ENCODE measurements at regions not wholly inside any gene's neighbourhood (a gene's known extent, or its start where the extent isn't known, plus 50 kb on each side); places are given as distances from the start of the nearest gene placed in this dataset.
"Not testable (repeated sequence)": the region's sequence is repeated elsewhere in the genome, so short reads cannot be mapped to it uniquely, and the experiment has no call there.

GRCh38 chr4:22573198-22573597, 57.3 kb upstream of the ADGRA3 start:
- no peak for DNase-seq (ENCODE audit: low spot score)

GRCh38 chr4:22573641-22574040, 57.8 kb upstream of the ADGRA3 start:
- DNase-seq (ENCODE audit: low spot score) = no peak

GRCh38 chr4:22574424-22574823, 58.6 kb upstream of the ADGRA3 start:
- DNase-seq (ENCODE audit: low spot score) = no peak

GRCh38 chr4:22574880-22575279, 59.0 kb upstream of the ADGRA3 start:
- DNase-seq (ENCODE audit: low spot score) = no peak

- DNase-seq (ENCODE audit: low spot score) = no peak
Observed at GRCh38 chr4:22587253-22587652, 71.4 kb upstream of the ADGRA3 start.

GRCh38 chr4:22593933-22594332, 78.1 kb upstream of the ADGRA3 start:
- no peak for DNase-seq (ENCODE audit: low spot score)

- DNase-seq (ENCODE audit: low spot score) = no peak
Observed at GRCh38 chr4:22595684-22596083, 79.8 kb upstream of the ADGRA3 start.

- DNase-seq (ENCODE audit: low spot score) = no peak
Observed at GRCh38 chr4:22596409-22596808, 80.5 kb upstream of the ADGRA3 start.

GRCh38 chr4:22597471-22597870, 81.6 kb upstream of the ADGRA3 start:
- no peak for DNase-seq (ENCODE audit: low spot score)

GRCh38 chr4:22598113-22599047, 82.5 kb upstream of the ADGRA3 start:
- DNase-seq (ENCODE audit: low spot score) = not testable (repeated sequence)

- DNase-seq (ENCODE audit: low spot score) = not testable (repeated sequence)
Observed at GRCh38 chr4:22599228-22599928, 83.5 kb upstream of the ADGRA3 start.

GRCh38 chr4:22599929-22600432, 84.1 kb upstream of the ADGRA3 start:
- DNase-seq (ENCODE audit: low spot score) = not testable (repeated sequence)

- not testable (repeated sequence) for DNase-seq (ENCODE audit: low spot score)
Observed at GRCh38 chr4:22601638-22602037, 85.8 kb upstream of the ADGRA3 start.

- peak; percentile 39 for DNase-seq (ENCODE audit: low spot score)
Observed at GRCh38 chr4:22607382-22607781, 85.4 kb upstream of the GBA3 start.

GRCh38 chr4:22609951-22610525, 82.7 kb upstream of the GBA3 start:
- not testable (repeated sequence) for DNase-seq (ENCODE audit: low spot score)

GRCh38 chr4:22614114-22614513, 78.6 kb upstream of the GBA3 start:
- DNase-seq (ENCODE audit: low spot score) = no peak

- no peak for DNase-seq (ENCODE audit: low spot score)
Observed at GRCh38 chr4:22616516-22616915, 76.2 kb upstream of the GBA3 start.

GRCh38 chr4:22620144-22620543, 72.6 kb upstream of the GBA3 start:
- not testable (repeated sequence) for DNase-seq (ENCODE audit: low spot score)

GRCh38 chr4:22621970-22622369, 70.8 kb upstream of the GBA3 start:
- DNase-seq (ENCODE audit: low spot score) = not testable (repeated sequence)

- not testable (repeated sequence) for DNase-seq (ENCODE audit: low spot score)
Observed at GRCh38 chr4:22624002-22624401, 68.7 kb upstream of the GBA3 start.

GRCh38 chr4:22625311-22625710, 67.4 kb upstream of the GBA3 start:
- DNase-seq (ENCODE audit: low spot score) = no peak

GRCh38 chr4:22627851-22628250, 64.9 kb upstream of the GBA3 start:
- not testable (repeated sequence) for DNase-seq (ENCODE audit: low spot score)

Data from LoVo (cell line).